ENCODE measurements at regions not wholly inside any gene's neighbourhood (a gene's known extent, or its start where the extent isn't known, plus 50 kb on each side); places are given as distances from the start of the nearest gene placed in this dataset.

GRCh38 chr11:22491555-22492225, 133.9 kb downstream of the FANCF start:
- TF ChIP-seq, protein P1, sequence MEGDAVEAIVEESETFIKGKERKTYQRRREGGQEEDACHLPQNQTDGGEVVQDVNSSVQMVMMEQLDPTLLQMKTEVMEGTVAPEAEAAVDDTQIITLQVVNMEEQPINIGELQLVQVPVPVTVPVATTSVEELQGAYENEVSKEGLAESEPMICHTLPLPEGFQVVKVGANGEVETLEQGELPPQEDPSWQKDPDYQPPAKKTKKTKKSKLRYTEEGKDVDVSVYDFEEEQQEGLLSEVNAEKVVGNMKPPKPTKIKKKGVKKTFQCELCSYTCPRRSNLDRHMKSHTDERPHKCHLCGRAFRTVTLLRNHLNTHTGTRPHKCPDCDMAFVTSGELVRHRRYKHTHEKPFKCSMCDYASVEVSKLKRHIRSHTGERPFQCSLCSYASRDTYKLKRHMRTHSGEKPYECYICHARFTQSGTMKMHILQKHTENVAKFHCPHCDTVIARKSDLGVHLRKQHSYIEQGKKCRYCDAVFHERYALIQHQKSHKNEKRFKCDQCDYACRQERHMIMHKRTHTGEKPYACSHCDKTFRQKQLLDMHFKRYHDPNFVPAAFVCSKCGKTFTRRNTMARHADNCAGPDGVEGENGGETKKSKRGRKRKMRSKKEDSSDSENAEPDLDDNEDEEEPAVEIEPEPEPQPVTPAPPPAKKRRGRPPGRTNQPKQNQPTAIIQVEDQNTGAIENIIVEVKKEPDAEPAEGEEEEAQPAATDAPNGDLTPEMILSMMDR (IDR thresholded peaks at IDR 0.05), result no peak
- TF ChIP-seq POLR2A (IDR thresholded peaks at IDR 0.05), result no peak

Measured in uterus (tissue), 2 donors.